IPS-18a (cell line): ENCODE measurements at regions not wholly inside any gene's neighbourhood (a gene's known extent, or its start where the extent isn't known, plus 50 kb on each side); places are given as distances from the start of the nearest gene placed in this dataset.
"Not testable (repeated sequence)": the region's sequence is repeated elsewhere in the genome, so short reads cannot be mapped to it uniquely, and the experiment has no call there.

ENCODE experiments used
- H3K27ac ChIP-seq: one replicate; pipeline ENCODE4 v1.5.1; 2013; ENCODE audit warnings: low read length
- H3K27me3 ChIP-seq: one replicate; pipeline ENCODE4 v1.6.1; 2013; ENCODE audit warnings: mild to moderate bottlenecking, low read length; ENCODE audit not compliant: control insufficient read depth, insufficient read depth
- H3K36me3 ChIP-seq: one replicate; pipeline ENCODE4 v1.6.1; 2013; ENCODE audit warnings: low read depth, low read length; ENCODE audit not compliant: control insufficient read depth
- H3K4me1 ChIP-seq: one replicate; pipeline ENCODE4 v1.6.1; 2013; ENCODE audit warnings: low read depth, low read length; ENCODE audit not compliant: control insufficient read depth
- H3K4me3 ChIP-seq: one replicate; pipeline ENCODE4 v1.5.1; 2013; ENCODE audit warnings: low read length
- H3K9ac ChIP-seq: one replicate; pipeline ENCODE4 v1.6.1; 2013; ENCODE audit warnings: mild to moderate bottlenecking, low read length, moderate library complexity
- H3K9me3 ChIP-seq: one replicate; pipeline ENCODE4 v1.6.1; 2013; ENCODE audit warnings: low read depth, low read length; ENCODE audit not compliant: control insufficient read depth

- no peak overlapping the region for H3K4me3 ChIP-seq
- no peaks in the 10 kb centered on the region for H3K9me3 ChIP-seq
- no peaks in the 10 kb centered on the region for H3K27me3 ChIP-seq
- no peak overlapping the region for H3K27ac ChIP-seq
- no peaks in the 10 kb centered on the region for H3K4me1 ChIP-seq
- H3K36me3 ChIP-seq, result no peaks in the 10 kb centered on the region
- H3K9ac ChIP-seq, result no peak overlapping the region
Measured at GRCh38 chr2:81412681-81413080, 1108.1 kb upstream of the LRRTM1 start.

DNA sequence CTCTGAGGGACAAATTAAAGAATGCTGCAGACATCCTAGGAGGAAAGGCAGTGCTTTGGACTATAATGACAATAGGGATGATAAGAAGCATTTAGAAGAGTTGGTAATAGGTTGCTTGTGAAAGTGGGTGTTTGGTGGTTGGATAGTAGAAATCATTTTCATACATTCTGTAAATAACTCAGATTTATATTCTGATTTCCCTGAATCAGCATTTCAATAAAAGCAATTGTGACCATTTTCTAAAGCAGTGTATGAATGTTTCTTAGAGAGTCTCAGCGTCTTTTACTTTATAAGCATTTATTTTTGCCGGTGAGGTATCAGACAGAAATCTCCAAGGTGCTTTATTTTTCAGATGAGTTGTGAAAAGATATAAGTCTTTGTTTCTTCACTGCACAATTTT lies 1099.0 kb upstream of the LRRTM1 start:
- Histone ChIP-seq H3K9ac (no peak overlapping the region), H3K4me3 (no peak overlapping the region), H3K27ac (no peak overlapping the region), H3K36me3 (no peaks in the 10 kb centered on the region), H3K4me1 (no peaks in the 10 kb centered on the region), H3K9me3 (no peaks in the 10 kb centered on the region), H3K27me3 (no peaks in the 10 kb centered on the region)

GRCh38 chr2:81396417-81397019 lies 1092.0 kb upstream of the LRRTM1 start:
- Histone ChIP-seq H3K27ac (no peak overlapping the region), H3K4me1 (peaks cover 20% of the 10 kb centered on the region), H3K36me3 (no peaks in the 10 kb centered on the region), H3K9ac (no peak overlapping the region), H3K9me3 (no peaks in the 10 kb centered on the region), H3K4me3 (no peak overlapping the region), H3K27me3 (no peaks in the 10 kb centered on the region)

DNA sequence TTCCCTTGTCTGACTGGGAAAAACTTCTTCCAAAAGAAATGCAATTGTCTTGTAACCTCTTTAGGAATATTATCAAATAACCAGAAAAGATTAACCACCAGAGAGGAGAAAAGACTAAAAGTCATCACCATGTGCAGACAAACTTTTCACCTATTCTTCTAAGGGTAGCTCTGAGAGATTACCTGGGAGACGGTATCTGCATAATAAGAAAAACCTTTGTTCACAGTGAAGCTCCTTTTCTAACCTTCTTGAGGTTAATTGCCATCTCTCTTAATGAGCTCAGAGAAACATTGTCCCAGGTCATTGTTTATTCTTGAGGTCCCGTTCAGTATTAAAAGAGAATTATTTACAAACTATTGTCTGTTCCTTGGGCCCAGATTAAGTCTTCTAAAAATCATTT lies 1091.2 kb upstream of the LRRTM1 start:
- no peaks in the 10 kb centered on the region for H3K27me3 ChIP-seq
- no peak overlapping the region for H3K9ac ChIP-seq
- peaks cover 20% of the 10 kb centered on the region for H3K4me1 ChIP-seq
- no peak overlapping the region for H3K4me3 ChIP-seq
- no peaks in the 10 kb centered on the region for H3K36me3 ChIP-seq
- no peak overlapping the region for H3K27ac ChIP-seq
- H3K9me3 ChIP-seq, result no peaks in the 10 kb centered on the region

DNA sequence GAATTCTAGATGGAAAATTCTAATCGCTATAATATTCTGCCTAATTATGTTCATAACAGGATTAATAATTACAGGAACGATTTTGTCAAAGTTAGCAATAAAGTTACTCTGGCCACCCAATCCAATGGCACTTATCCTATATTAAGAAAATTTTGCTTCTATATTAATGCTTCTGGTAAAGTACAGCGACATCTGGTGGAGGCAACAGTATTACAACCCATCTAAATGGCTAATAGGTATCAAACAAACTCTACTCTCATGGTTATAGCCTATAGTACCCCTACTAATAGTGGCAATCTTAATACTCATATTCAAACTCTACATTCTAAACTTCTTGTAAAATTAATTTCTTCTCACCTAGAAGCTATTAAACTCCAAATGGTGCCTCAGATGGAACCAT lies 1084.7 kb upstream of the LRRTM1 start:
- no peak overlapping the region for H3K27ac ChIP-seq
- H3K4me1 ChIP-seq, result no peaks in the 10 kb centered on the region
- H3K9me3 ChIP-seq, result peaks cover 9% of the 10 kb centered on the region
- no peak overlapping the region for H3K4me3 ChIP-seq
- no peak overlapping the region for H3K9ac ChIP-seq
- no peaks in the 10 kb centered on the region for H3K27me3 ChIP-seq
- H3K36me3 ChIP-seq, result no peaks in the 10 kb centered on the region

DNA sequence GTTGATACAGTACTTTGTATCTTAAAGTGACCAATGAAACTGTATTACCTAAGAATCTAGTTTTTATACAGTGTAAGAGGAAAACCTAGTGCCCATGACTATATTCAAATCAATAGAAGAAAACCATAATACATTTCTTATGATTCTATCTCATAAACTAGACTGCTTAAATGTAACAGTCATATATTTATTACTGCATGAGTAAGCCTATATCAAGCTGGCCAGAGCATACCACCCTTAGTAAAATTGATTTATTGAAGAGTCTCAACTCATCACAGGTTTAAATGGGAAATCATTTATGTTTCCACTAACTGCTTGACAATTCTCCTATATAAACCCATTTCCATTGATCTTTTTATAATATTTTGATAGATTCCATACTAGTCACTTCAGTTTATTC lies 1059.2 kb upstream of the LRRTM1 start:
- H3K9ac ChIP-seq, result no peak overlapping the region
- no peak overlapping the region for H3K4me3 ChIP-seq
- no peaks in the 10 kb centered on the region for H3K27me3 ChIP-seq
- H3K4me1 ChIP-seq, result no peaks in the 10 kb centered on the region
- H3K36me3 ChIP-seq, result no peaks in the 10 kb centered on the region
- H3K27ac ChIP-seq, result no peak overlapping the region
- no peaks in the 10 kb centered on the region for H3K9me3 ChIP-seq

DNA sequence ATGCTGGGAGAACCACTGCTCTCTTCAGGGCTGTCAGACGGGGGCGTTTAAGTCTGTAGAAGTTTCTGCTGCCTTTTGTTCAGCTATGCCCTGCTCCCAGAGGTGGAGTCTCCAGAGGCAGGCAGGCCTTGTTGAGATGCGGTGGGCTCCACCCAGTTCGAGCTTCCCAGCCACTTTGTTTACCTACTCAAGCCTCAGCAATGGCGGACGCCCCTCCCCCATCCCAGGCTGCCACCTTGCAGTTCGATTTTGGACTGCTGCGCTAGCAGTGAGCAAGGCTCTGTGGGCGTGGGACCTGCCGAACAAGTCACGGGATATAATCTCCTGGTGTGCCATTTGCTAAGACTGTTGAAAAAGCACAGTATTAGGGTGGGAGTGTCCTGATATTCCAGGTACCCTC lies 1057.9 kb upstream of the LRRTM1 start:
- H3K27me3 ChIP-seq, H3K9ac ChIP-seq, H3K9me3 ChIP-seq, H3K4me1 ChIP-seq, H3K4me3 ChIP-seq, H3K36me3 ChIP-seq, H3K27ac ChIP-seq: not testable (repeated sequence)

DNA sequence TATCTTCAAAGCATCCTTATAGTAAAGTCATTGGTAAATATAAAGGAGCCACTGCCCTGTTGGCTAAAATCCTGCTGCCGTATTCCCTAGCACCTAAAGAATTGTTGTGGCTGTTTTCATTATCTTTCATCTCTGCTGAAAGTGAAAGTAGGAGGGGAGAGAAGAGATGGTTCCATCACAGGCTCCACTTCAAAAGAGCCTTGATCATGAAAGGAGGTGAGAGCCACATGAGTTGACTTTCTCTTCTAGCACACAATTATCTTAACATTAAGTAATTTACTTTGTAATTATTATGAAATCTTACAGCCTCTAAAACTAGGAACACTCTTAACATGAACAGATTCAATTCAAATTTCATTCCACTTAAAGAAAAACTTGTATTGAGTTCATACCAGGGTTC lies 1050.9 kb upstream of the LRRTM1 start:
- no peaks in the 10 kb centered on the region for H3K27me3 ChIP-seq

GRCh38 chr2:81334046-81334445 lies 1029.5 kb upstream of the LRRTM1 start:
- Histone ChIP-seq H3K27ac (no peak overlapping the region), H3K4me1 (no peaks in the 10 kb centered on the region), H3K4me3 (no peak overlapping the region), H3K36me3 (no peaks in the 10 kb centered on the region), H3K27me3 (no peaks in the 10 kb centered on the region), H3K9me3 (no peaks in the 10 kb centered on the region), H3K9ac (no peak overlapping the region)

More for the DNA sequence above, 1050.9 kb upstream of the LRRTM1 start:
- no peak overlapping the region for H3K9ac ChIP-seq
- no peaks in the 10 kb centered on the region for H3K9me3 ChIP-seq
- H3K4me1 ChIP-seq, result no peaks in the 10 kb centered on the region
- H3K4me3 ChIP-seq, result no peak overlapping the region
- H3K36me3 ChIP-seq, result no peaks in the 10 kb centered on the region
- no peak overlapping the region for H3K27ac ChIP-seq

GRCh38 chr2:81328968-81329367 lies 1024.4 kb upstream of the LRRTM1 start:
- Histone ChIP-seq H3K27me3 (no peaks in the 10 kb centered on the region), H3K9me3 (no peaks in the 10 kb centered on the region), H3K27ac (no peak overlapping the region), H3K9ac (no peak overlapping the region), H3K4me1 (no peaks in the 10 kb centered on the region), H3K4me3 (no peak overlapping the region), H3K36me3 (no peaks in the 10 kb centered on the region)

GRCh38 chr2:81327911-81328310 lies 1023.4 kb upstream of the LRRTM1 start:
- Histone ChIP-seq H3K9me3 (no peaks in the 10 kb centered on the region), H3K9ac (no peak overlapping the region), H3K27me3 (no peaks in the 10 kb centered on the region), H3K36me3 (no peaks in the 10 kb centered on the region), H3K4me3 (no peak overlapping the region), H3K4me1 (no peaks in the 10 kb centered on the region), H3K27ac (no peak overlapping the region)

DNA sequence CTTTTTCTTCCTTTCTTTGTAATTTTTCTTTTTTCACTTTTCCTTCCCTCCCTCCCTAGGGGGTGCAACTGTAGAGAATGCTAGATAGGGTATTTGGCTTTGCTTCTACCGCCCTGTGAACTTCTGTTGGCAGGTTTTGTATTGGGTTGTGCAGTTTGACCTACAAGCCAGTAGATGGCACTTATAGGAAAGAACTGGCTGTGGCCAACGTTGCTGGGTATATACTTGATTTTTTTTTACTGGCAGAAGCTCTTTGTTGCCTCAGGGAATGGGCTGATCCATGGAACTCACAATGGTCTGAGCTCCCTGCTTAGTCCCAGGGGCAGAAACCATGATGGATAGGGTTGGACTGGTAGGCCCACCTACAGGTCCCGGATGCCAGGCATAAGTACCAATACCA lies 1019.5 kb upstream of the LRRTM1 start:
- H3K36me3 ChIP-seq, result no peaks in the 10 kb centered on the region
- H3K9ac ChIP-seq, result no peak overlapping the region
- no peaks in the 10 kb centered on the region for H3K27me3 ChIP-seq
- no peaks in the 10 kb centered on the region for H3K4me1 ChIP-seq
- no peak overlapping the region for H3K27ac ChIP-seq
- no peak overlapping the region for H3K4me3 ChIP-seq
- no peaks in the 10 kb centered on the region for H3K9me3 ChIP-seq
